ENCODE measurements at regions not wholly inside any gene's neighbourhood (a gene's known extent, or its start where the extent isn't known, plus 50 kb on each side); places are given as distances from the start of the nearest gene placed in this dataset.

DNA sequence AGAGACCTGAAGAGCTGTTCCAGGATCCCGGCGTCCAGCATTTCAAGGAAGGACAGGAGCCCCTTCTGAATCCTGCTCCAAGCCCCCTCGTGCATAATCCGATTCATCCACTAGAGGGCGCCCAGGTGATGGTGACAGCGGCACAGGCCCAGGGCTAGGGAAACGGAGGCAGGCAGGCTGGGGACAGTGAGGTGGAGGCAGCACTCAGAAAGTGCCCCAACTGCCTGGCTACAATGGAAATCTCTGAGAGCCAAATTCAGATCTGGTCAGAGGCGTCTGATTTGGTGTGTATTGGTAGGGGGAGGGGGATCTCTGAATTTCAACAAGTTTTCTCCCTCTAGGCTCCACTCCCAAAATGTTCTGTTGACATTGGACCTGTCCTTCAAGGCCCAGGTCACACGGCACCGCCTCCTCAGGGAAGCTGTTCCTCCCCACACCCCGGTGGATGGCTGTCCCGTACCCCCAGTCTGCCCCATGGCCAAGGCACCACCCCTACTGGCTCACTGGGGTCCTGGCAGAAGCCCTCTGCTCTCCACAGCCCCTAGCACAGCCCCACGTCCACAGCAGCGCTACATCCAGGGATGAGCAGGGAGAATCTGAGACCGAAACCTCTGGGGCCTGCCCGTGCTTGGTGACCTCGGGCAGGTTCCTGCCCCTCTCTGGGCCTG lies 142.9 kb downstream of the CRYBB2 start:
- Histone ChIP-seq H3K27ac (ENCODE audit: low read depth, low read length) (no peak overlapping the region), H3K4me2 (ENCODE audit: low read length) (no peak overlapping the region), H2BK120ac (ENCODE audit: insufficient read depth, low read length, poor library complexity) (no peak overlapping the region), H3K14ac (ENCODE audit: low read length) (no peak overlapping the region), H2BK12ac (ENCODE audit: low read length) (no peak overlapping the region), H3K4me3 (ENCODE audit: low read depth, low read length) (no peak overlapping the region), H3K23ac (ENCODE audit: low read length) (no peak overlapping the region), H3K79me1 (ENCODE audit: low read length) (no peaks in the 10 kb centered on the region), H4K91ac (ENCODE audit: low read depth, low read length) (no peak overlapping the region), H3K79me2 (ENCODE audit: control insufficient read depth, insufficient read depth, low read length, poor library complexity) (no peaks in the 10 kb centered on the region), H3K4me1 (ENCODE audit: control insufficient read depth in 1 of 2, insufficient read depth in 2 of 2, low read length in 2 of 2) (no peaks in the 10 kb centered on the region), H4K8ac (ENCODE audit: low read depth, low read length) (no peak overlapping the region), H3K9me3 (ENCODE audit: insufficient read depth, low read depth, low read length) (no peaks in the 10 kb centered on the region), H2AFZ (ENCODE audit: insufficient read depth, low read length, poor library complexity) (no peak overlapping the region), H3K9ac (ENCODE audit: low read length) (no peak overlapping the region), H3K36me3 (ENCODE audit: control insufficient read depth in 1 of 2, insufficient read depth in 2 of 2, low read length in 2 of 2) (peaks cover 3 to 4% of the 10 kb centered on the region in 2 experiments), H3K18ac (ENCODE audit: low read length) (no peak overlapping the region), H3K4ac (ENCODE audit: low read depth, low read length) (no peak overlapping the region), H2BK5ac (ENCODE audit: low read depth, low read length, poor library complexity) (no peak overlapping the region), H3K27me3 (ENCODE audit: insufficient read depth, low read length) (no peaks in the 10 kb centered on the region), H4K12ac (ENCODE audit: low read depth, low read length) (no peak overlapping the region), H2AK5ac (ENCODE audit: low read length) (no peak overlapping the region)
- WGBS (ENCODE audit: extremely low coverage, insufficient coverage, insufficient read length) = no CpG with 5 or more reads among the region's 17 CpGs
- DNase-seq = peak; percentile 30 to 70

DNA sequence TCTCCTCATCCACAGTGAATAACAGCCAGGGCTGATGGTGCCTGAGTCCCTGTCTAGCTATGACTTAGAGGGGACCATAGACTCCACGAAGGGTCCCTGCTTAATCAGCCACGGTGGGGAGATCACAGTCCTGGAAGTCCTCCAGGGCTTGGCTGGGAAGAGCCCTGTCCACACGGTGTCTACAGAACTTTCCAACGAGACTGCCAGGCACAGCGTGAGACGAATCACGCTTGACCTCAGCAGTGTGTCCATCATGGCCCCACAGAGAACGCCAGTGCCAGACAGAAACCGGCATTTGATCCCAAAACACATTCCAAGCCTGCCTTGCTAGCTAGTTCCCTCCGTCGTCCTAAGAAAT lies 143.4 kb downstream of the CRYBB2 start:
- no peaks in the 10 kb centered on the region for H3K9me3 ChIP-seq (ENCODE audit: insufficient read depth, low read depth, low read length)

DNA sequence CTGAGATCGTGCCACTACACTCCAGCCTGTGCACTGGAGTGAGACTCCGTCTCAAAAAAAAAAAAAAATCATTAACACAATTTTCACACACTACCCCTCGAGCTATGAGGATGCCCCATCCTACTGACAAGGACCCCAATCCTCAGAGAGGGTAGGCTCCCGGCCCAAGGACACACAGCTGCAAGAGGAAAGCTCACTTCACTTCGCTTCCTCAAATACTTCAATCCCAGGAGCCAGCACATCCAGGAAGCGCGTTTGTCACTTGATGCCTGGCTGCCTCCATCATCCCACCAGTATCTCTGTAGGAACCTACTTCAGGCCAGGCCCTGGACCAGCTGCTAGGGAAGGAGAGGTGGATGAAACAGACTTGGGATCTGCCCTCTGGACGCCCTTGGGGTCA lies 144.0 kb downstream of the CRYBB2 start:
- Histone ChIP-seq H3K14ac (ENCODE audit: low read length) (no peak overlapping the region), H3K36me3 (ENCODE audit: control insufficient read depth in 1 of 2, insufficient read depth in 2 of 2, low read length in 2 of 2) (peaks cover 2 to 4% of the 10 kb centered on the region in 2 experiments), H2BK12ac (ENCODE audit: low read length) (no peak overlapping the region), H2BK120ac (ENCODE audit: insufficient read depth, low read length, poor library complexity) (no peak overlapping the region), H3K27me3 (ENCODE audit: insufficient read depth, low read length) (no peaks in the 10 kb centered on the region), H3K79me1 (ENCODE audit: low read length) (no peaks in the 10 kb centered on the region), H4K91ac (ENCODE audit: low read depth, low read length) (no peak overlapping the region), H3K79me2 (ENCODE audit: control insufficient read depth, insufficient read depth, low read length, poor library complexity) (no peaks in the 10 kb centered on the region), H3K9me3 (ENCODE audit: insufficient read depth, low read depth, low read length) (no peaks in the 10 kb centered on the region), H3K4me2 (ENCODE audit: low read length) (no peak overlapping the region), H3K9ac (ENCODE audit: low read length) (no peak overlapping the region), H3K4ac (ENCODE audit: low read depth, low read length) (no peak overlapping the region), H3K4me3 (ENCODE audit: low read depth, low read length) (no peak overlapping the region), H3K18ac (ENCODE audit: low read length) (no peak overlapping the region), H2AK5ac (ENCODE audit: low read length) (no peak overlapping the region), H3K27ac (ENCODE audit: low read depth, low read length) (no peak overlapping the region), H3K23ac (ENCODE audit: low read length) (no peak overlapping the region), H3K4me1 (ENCODE audit: control insufficient read depth in 1 of 2, insufficient read depth in 2 of 2, low read length in 2 of 2) (peaks cover 0 to 2% of the 10 kb centered on the region in 2 experiments), H4K8ac (ENCODE audit: low read depth, low read length) (no peak overlapping the region), H2AFZ (ENCODE audit: insufficient read depth, low read length, poor library complexity) (no peak overlapping the region), H4K12ac (ENCODE audit: low read depth, low read length) (no peak overlapping the region), H2BK5ac (ENCODE audit: low read depth, low read length, poor library complexity) (no peak overlapping the region)
- WGBS (ENCODE audit: extremely low coverage, insufficient coverage, insufficient read length) = no CpG with 5 or more reads among the region's 8 CpGs
- DNase-seq = no peak

More for the DNA sequence above, 143.4 kb downstream of the CRYBB2 start:
- H3K23ac ChIP-seq (ENCODE audit: low read length) = no peak overlapping the region
- no peak overlapping the region for H3K14ac ChIP-seq (ENCODE audit: low read length)
- H2AK5ac ChIP-seq (ENCODE audit: low read length) = no peak overlapping the region
- H3K4me3 ChIP-seq (ENCODE audit: low read depth, low read length) = peak overlapping the region; percentile 18
- DNase-seq = no peak
- H4K91ac ChIP-seq (ENCODE audit: low read depth, low read length) = no peak overlapping the region
- no peak overlapping the region for H3K4me2 ChIP-seq (ENCODE audit: low read length)
- H3K27me3 ChIP-seq (ENCODE audit: insufficient read depth, low read length) = no peaks in the 10 kb centered on the region
- H3K27ac ChIP-seq (ENCODE audit: low read depth, low read length) = no peak overlapping the region
- no peak overlapping the region for H2BK120ac ChIP-seq (ENCODE audit: insufficient read depth, low read length, poor library complexity)
- H3K9ac ChIP-seq (ENCODE audit: low read length) = no peak overlapping the region
- no peaks in the 10 kb centered on the region for H3K4me1 ChIP-seq (ENCODE audit: control insufficient read depth in 1 of 2, insufficient read depth in 2 of 2, low read length in 2 of 2)
- H3K79me1 ChIP-seq (ENCODE audit: low read length) = no peaks in the 10 kb centered on the region
- no peak overlapping the region for H3K4ac ChIP-seq (ENCODE audit: low read depth, low read length)
- no peak overlapping the region for H4K8ac ChIP-seq (ENCODE audit: low read depth, low read length)
- no peak overlapping the region for H2BK5ac ChIP-seq (ENCODE audit: low read depth, low read length, poor library complexity)
- no peak overlapping the region for H2AFZ ChIP-seq (ENCODE audit: insufficient read depth, low read length, poor library complexity)
- no peak overlapping the region for H3K18ac ChIP-seq (ENCODE audit: low read length)
- H3K79me2 ChIP-seq (ENCODE audit: control insufficient read depth, insufficient read depth, low read length, poor library complexity) = no peaks in the 10 kb centered on the region
- peaks cover 2 to 4% of the 10 kb centered on the region in 2 experiments for H3K36me3 ChIP-seq (ENCODE audit: control insufficient read depth in 1 of 2, insufficient read depth in 2 of 2, low read length in 2 of 2)
- no peak overlapping the region for H2BK12ac ChIP-seq (ENCODE audit: low read length)
- no CpG with 5 or more reads among the region's 11 CpGs for WGBS (ENCODE audit: extremely low coverage, insufficient coverage, insufficient read length)
- no peak overlapping the region for H4K12ac ChIP-seq (ENCODE audit: low read depth, low read length)

DNA sequence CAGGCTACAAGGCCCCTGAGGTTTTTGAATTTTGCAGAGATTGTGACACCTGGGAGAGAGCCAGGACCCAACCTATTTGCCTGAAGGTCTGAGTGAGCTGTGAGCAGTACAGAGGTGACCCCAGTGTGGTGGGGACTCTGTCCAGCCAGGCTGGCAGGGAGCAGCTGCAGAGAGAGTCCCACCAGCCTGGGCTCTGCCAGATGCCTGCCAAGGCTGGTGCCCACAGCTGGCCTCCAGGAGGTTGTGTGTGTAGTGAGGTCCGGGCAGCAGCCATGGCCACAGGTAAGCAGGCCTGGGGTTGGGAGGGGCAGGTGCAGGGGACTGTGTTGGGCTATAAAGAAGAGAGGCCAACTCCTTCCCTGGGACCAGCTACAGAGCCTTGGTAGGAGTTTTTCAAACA lies 144.8 kb downstream of the CRYBB2 start:
- Histone ChIP-seq H2BK120ac (ENCODE audit: insufficient read depth, low read length, poor library complexity) (no peak overlapping the region), H4K12ac (ENCODE audit: low read depth, low read length) (no peak overlapping the region), H3K4me1 (ENCODE audit: control insufficient read depth in 1 of 2, insufficient read depth in 2 of 2, low read length in 2 of 2) (peaks cover 0 to 2% of the 10 kb centered on the region in 2 experiments), H2BK12ac (ENCODE audit: low read length) (no peak overlapping the region), H3K36me3 (ENCODE audit: control insufficient read depth in 1 of 2, insufficient read depth in 2 of 2, low read length in 2 of 2) (peaks cover 2 to 4% of the 10 kb centered on the region in 2 experiments), H3K23ac (ENCODE audit: low read length) (no peak overlapping the region), H3K9ac (ENCODE audit: low read length) (no peak overlapping the region), H3K79me2 (ENCODE audit: control insufficient read depth, insufficient read depth, low read length, poor library complexity) (no peaks in the 10 kb centered on the region), H3K27me3 (ENCODE audit: insufficient read depth, low read length) (no peaks in the 10 kb centered on the region), H4K91ac (ENCODE audit: low read depth, low read length) (no peak overlapping the region), H3K18ac (ENCODE audit: low read length) (no peak overlapping the region), H3K4ac (ENCODE audit: low read depth, low read length) (no peak overlapping the region), H3K27ac (ENCODE audit: low read depth, low read length) (no peak overlapping the region), H3K4me2 (ENCODE audit: low read length) (no peak overlapping the region), H3K79me1 (ENCODE audit: low read length) (no peaks in the 10 kb centered on the region), H2BK5ac (ENCODE audit: low read depth, low read length, poor library complexity) (no peak overlapping the region), H4K8ac (ENCODE audit: low read depth, low read length) (no peak overlapping the region), H3K4me3 (ENCODE audit: low read depth, low read length) (no peak overlapping the region), H3K14ac (ENCODE audit: low read length) (no peak overlapping the region), H2AK5ac (ENCODE audit: low read length) (no peak overlapping the region), H2AFZ (ENCODE audit: insufficient read depth, low read length, poor library complexity) (no peak overlapping the region), H3K9me3 (ENCODE audit: insufficient read depth, low read depth, low read length) (no peaks in the 10 kb centered on the region)
- DNase-seq = no peak
- no CpG with 5 or more reads among the region's 1 CpG for WGBS (ENCODE audit: extremely low coverage, insufficient coverage, insufficient read length)

All from trophoblast cell (in vitro differentiated cells and primary cell).